Activated T-cell treated with anti-CD3 and anti-CD28 coated beads, Interleukin-2, amount 50 U/mL, for 24 hours (primary cell): ENCODE measurements at regions not wholly inside any gene's neighbourhood (a gene's known extent, or its start where the extent isn't known, plus 50 kb on each side); places are given as distances from the start of the nearest gene placed in this dataset.
"Not testable (repeated sequence)": the region's sequence is repeated elsewhere in the genome, so short reads cannot be mapped to it uniquely, and the experiment has no call there.

ENCODE experiments used
- DNase-seq: peaks from one replicate; pipeline ENCODE4 v3.0.0-alpha.2; 2020
- H3K27ac Mint-ChIP-seq: 2 replicates; pipeline ENCODE4 v1.8.0; 2020; ENCODE audit warnings: mild to moderate bottlenecking, mixed read lengths
- H3K27me3 Mint-ChIP-seq: 2 replicates; pipeline ENCODE4 v1.8.0; 2020; ENCODE audit warnings: mixed read lengths
- H3K36me3 Mint-ChIP-seq: 2 replicates; pipeline ENCODE4 v1.8.0; 2020; ENCODE audit warnings: low read depth, mixed read lengths
- H3K4me1 Mint-ChIP-seq: 2 replicates; pipeline ENCODE4 v1.8.0; 2020; ENCODE audit warnings: low read depth, mixed read lengths
- H3K4me3 Mint-ChIP-seq: 2 replicates; pipeline ENCODE4 v1.8.0; 2020; ENCODE audit warnings: mild to moderate bottlenecking, moderate library complexity, mixed read lengths
- H3K9me3 Mint-ChIP-seq: 2 replicates; pipeline ENCODE4 v1.8.0; 2020; ENCODE audit warnings: mixed read lengths

GRCh38 chr1:166573199-166573598 lies 266.1 kb upstream of the POGK start:
- H3K4me1 Mint-ChIP-seq = no peaks in the 10 kb centered on the region
- DNase-seq = no peak
- H3K36me3 Mint-ChIP-seq = no peaks in the 10 kb centered on the region
- H3K4me3 Mint-ChIP-seq = no peak overlapping the region
- H3K27ac Mint-ChIP-seq = no peak overlapping the region
- H3K27me3 Mint-ChIP-seq = peaks cover 15% of the 10 kb centered on the region
- no peaks in the 10 kb centered on the region for H3K9me3 Mint-ChIP-seq

GRCh38 chr1:166579557-166580501 lies 259.4 kb upstream of the POGK start:
- no peaks in the 10 kb centered on the region for H3K9me3 Mint-ChIP-seq
- peaks cover 36% of the 10 kb centered on the region for H3K27me3 Mint-ChIP-seq
- no peak overlapping the region for H3K4me3 Mint-ChIP-seq
- H3K4me1 Mint-ChIP-seq = no peaks in the 10 kb centered on the region
- H3K27ac Mint-ChIP-seq = no peak overlapping the region
- no peaks in the 10 kb centered on the region for H3K36me3 Mint-ChIP-seq
- DNase-seq = no peak

GRCh38 chr1:166588741-166589140 lies 250.5 kb upstream of the POGK start:
- Mint-ChIP-seq H3K4me1 (no peaks in the 10 kb centered on the region), H3K9me3 (no peaks in the 10 kb centered on the region), H3K4me3 (no peak overlapping the region), H3K36me3 (no peaks in the 10 kb centered on the region), H3K27me3 (peaks cover 10% of the 10 kb centered on the region), H3K27ac (no peak overlapping the region)
- DNase-seq = no peak

GRCh38 chr1:166590161-166590560 lies 249.1 kb upstream of the POGK start:
- Mint-ChIP-seq H3K4me1 (no peaks in the 10 kb centered on the region), H3K9me3 (no peaks in the 10 kb centered on the region), H3K27me3 (peaks cover 17% of the 10 kb centered on the region), H3K27ac (no peak overlapping the region), H3K4me3 (no peak overlapping the region), H3K36me3 (no peaks in the 10 kb centered on the region)
- no peak for DNase-seq

- H3K27ac Mint-ChIP-seq = no peak overlapping the region
- H3K4me3 Mint-ChIP-seq = no peak overlapping the region
- no peak for DNase-seq
- no peaks in the 10 kb centered on the region for H3K9me3 Mint-ChIP-seq
- no peaks in the 10 kb centered on the region for H3K36me3 Mint-ChIP-seq
- H3K4me1 Mint-ChIP-seq = no peaks in the 10 kb centered on the region
- H3K27me3 Mint-ChIP-seq = peaks cover 18% of the 10 kb centered on the region
Measured at GRCh38 chr1:166594646-166595045, 244.6 kb upstream of the POGK start.

- DNase-seq = no peak
- no peaks in the 10 kb centered on the region for H3K4me1 Mint-ChIP-seq
- no peak overlapping the region for H3K4me3 Mint-ChIP-seq
- no peaks in the 10 kb centered on the region for H3K9me3 Mint-ChIP-seq
- H3K36me3 Mint-ChIP-seq = no peaks in the 10 kb centered on the region
- no peak overlapping the region for H3K27ac Mint-ChIP-seq
- peaks cover 21% of the 10 kb centered on the region for H3K27me3 Mint-ChIP-seq
Measured at GRCh38 chr1:166597516-166597915, 241.8 kb upstream of the POGK start.

GRCh38 chr1:166600574-166600973 lies 238.7 kb upstream of the POGK start:
- Mint-ChIP-seq H3K4me3 (no peak overlapping the region), H3K36me3 (no peaks in the 10 kb centered on the region), H3K4me1 (no peaks in the 10 kb centered on the region), H3K9me3 (no peaks in the 10 kb centered on the region), H3K27ac (no peak overlapping the region), H3K27me3 (peaks cover 8% of the 10 kb centered on the region)
- no peak for DNase-seq

GRCh38 chr1:166601650-166602278 lies 237.5 kb upstream of the POGK start:
- H3K27ac Mint-ChIP-seq = no peak overlapping the region
- no peaks in the 10 kb centered on the region for H3K9me3 Mint-ChIP-seq
- H3K27me3 Mint-ChIP-seq = peaks cover 4% of the 10 kb centered on the region
- H3K36me3 Mint-ChIP-seq = no peaks in the 10 kb centered on the region
- H3K4me1 Mint-ChIP-seq = no peaks in the 10 kb centered on the region
- no peak for DNase-seq
- H3K4me3 Mint-ChIP-seq = no peak overlapping the region

GRCh38 chr1:166602801-166603200 lies 236.5 kb upstream of the POGK start:
- not testable (repeated sequence) for H3K27ac Mint-ChIP-seq, H3K4me3 Mint-ChIP-seq, H3K27me3 Mint-ChIP-seq, H3K4me1 Mint-ChIP-seq, H3K36me3 Mint-ChIP-seq, H3K9me3 Mint-ChIP-seq, DNase-seq

GRCh38 chr1:166603296-166603695 lies 236.0 kb upstream of the POGK start:
- no peak for DNase-seq
- Mint-ChIP-seq H3K36me3 (no peaks in the 10 kb centered on the region), H3K4me3 (no peak overlapping the region), H3K4me1 (no peaks in the 10 kb centered on the region), H3K27ac (no peak overlapping the region), H3K9me3 (no peaks in the 10 kb centered on the region), H3K27me3 (peaks cover 4% of the 10 kb centered on the region)

- Mint-ChIP-seq H3K4me3 (no peak overlapping the region), H3K27ac (no peak overlapping the region)
Measured at GRCh38 chr1:166605137-166605536, 234.1 kb upstream of the POGK start.

GRCh38 chr1:166612886-166613285 lies 226.4 kb upstream of the POGK start:
- Mint-ChIP-seq H3K36me3 (no peaks in the 10 kb centered on the region), H3K4me1 (no peaks in the 10 kb centered on the region), H3K27ac (no peak overlapping the region), H3K27me3 (no peaks in the 10 kb centered on the region), H3K4me3 (no peak overlapping the region), H3K9me3 (no peaks in the 10 kb centered on the region)
- DNase-seq = no peak

More at GRCh38 chr1:166605137-166605536, 234.1 kb upstream of the POGK start:
- DNase-seq = no peak
- H3K9me3 Mint-ChIP-seq = no peaks in the 10 kb centered on the region
- peaks cover 4% of the 10 kb centered on the region for H3K27me3 Mint-ChIP-seq
- no peaks in the 10 kb centered on the region for H3K36me3 Mint-ChIP-seq
- no peaks in the 10 kb centered on the region for H3K4me1 Mint-ChIP-seq

GRCh38 chr1:166616206-166616605 lies 223.1 kb upstream of the POGK start:
- Mint-ChIP-seq H3K4me3 (no peak overlapping the region), H3K36me3 (no peaks in the 10 kb centered on the region), H3K27me3 (peaks cover 16% of the 10 kb centered on the region), H3K9me3 (no peaks in the 10 kb centered on the region), H3K27ac (no peak overlapping the region), H3K4me1 (no peaks in the 10 kb centered on the region)
- DNase-seq = no peak

GRCh38 chr1:166626711-166627110 lies 212.6 kb upstream of the POGK start:
- no peak for DNase-seq

GRCh38 chr1:166627558-166627957 lies 211.7 kb upstream of the POGK start:
- Mint-ChIP-seq H3K9me3 (no peaks in the 10 kb centered on the region), H3K4me1 (no peaks in the 10 kb centered on the region), H3K27me3 (peaks cover 4% of the 10 kb centered on the region), H3K4me3 (no peak overlapping the region), H3K36me3 (no peaks in the 10 kb centered on the region), H3K27ac (no peak overlapping the region)
- no peak for DNase-seq

More at GRCh38 chr1:166626711-166627110, 212.6 kb upstream of the POGK start:
- H3K4me3 Mint-ChIP-seq = no peak overlapping the region
- H3K4me1 Mint-ChIP-seq = no peaks in the 10 kb centered on the region
- no peaks in the 10 kb centered on the region for H3K9me3 Mint-ChIP-seq
- H3K27me3 Mint-ChIP-seq = peaks cover 12% of the 10 kb centered on the region
- no peak overlapping the region for H3K27ac Mint-ChIP-seq
- H3K36me3 Mint-ChIP-seq = no peaks in the 10 kb centered on the region
